ENCODE measurements at regions not wholly inside any gene's neighbourhood (a gene's known extent, or its start where the extent isn't known, plus 50 kb on each side); places are given as distances from the start of the nearest gene placed in this dataset.

DNA sequence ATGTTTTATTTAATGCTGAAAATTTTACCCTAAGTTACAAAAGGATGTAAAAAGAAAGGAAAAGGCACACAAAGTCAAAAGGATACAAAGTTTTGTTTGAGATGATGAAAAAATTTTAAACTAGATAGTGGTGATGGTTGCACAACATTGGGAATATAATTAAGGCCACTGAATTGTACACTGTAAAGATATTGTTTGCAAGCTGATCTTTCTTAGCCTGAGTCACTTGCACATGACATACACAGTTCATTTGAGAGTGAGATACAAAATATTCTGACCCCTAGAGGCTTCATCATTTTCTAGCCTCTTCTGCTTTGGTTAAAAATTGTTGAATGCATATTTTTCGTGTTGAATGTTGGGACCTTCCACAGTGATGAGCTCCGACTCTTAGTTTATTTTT, 462.6 kb downstream of the HDGFL1 start:
- no peak overlapping the region for H4K5ac ChIP-seq (ENCODE audit: insufficient read length, low read depth, low read length)
- H2BK5ac ChIP-seq (ENCODE audit: insufficient read length, low read length) = no peak overlapping the region
- no peaks in the 10 kb centered on the region for H3K23me2 ChIP-seq (ENCODE audit: insufficient read length, low read depth, low read length, poor library complexity, severe bottlenecking)
- H3K4me2 ChIP-seq (ENCODE audit: insufficient read depth, insufficient read length, low read length) = no peak overlapping the region
- H2BK20ac ChIP-seq (ENCODE audit: low read depth, low read length, poor library complexity, severe bottlenecking) = no peak overlapping the region
- H4K8ac ChIP-seq (replicated peaks; ENCODE audit: insufficient read length, low read depth, low read length) = no peak overlapping the region
- H3K4me1 Mint-ChIP-seq = peaks cover 11 to 14% of the 10 kb centered on the region in 2 experiments
- H3K27me3 ChIP-seq (ENCODE audit: insufficient read depth, low read length) = no peaks in the 10 kb centered on the region
- no peak overlapping the region for H3K18ac ChIP-seq (ENCODE audit: insufficient read length, low read depth, low read length)
- no peak for DNase-seq
- no peak overlapping the region for H3K9ac ChIP-seq (ENCODE audit: extremely low read depth, insufficient read length, low read length)
- H4K91ac ChIP-seq (ENCODE audit: insufficient read length, low read depth, low read length) = no peak overlapping the region
- H2BK120ac ChIP-seq (ENCODE audit: low read depth, low read length, poor library complexity, severe bottlenecking) = no peak overlapping the region
- no peak overlapping the region for H3K4me3 Mint-ChIP-seq
- no peak overlapping the region for H2AFZ ChIP-seq (ENCODE audit: low read length)
- H3K4ac ChIP-seq (ENCODE audit: low read depth, low read length) = no peak overlapping the region
- no peaks in the 10 kb centered on the region for H4K20me1 ChIP-seq (ENCODE audit: control insufficient read depth, insufficient read depth, insufficient read length)
- H3K14ac ChIP-seq (ENCODE audit: insufficient read depth, low read length) = no peak overlapping the region
- no peaks in the 10 kb centered on the region for H3K79me2 ChIP-seq (ENCODE audit: insufficient read depth, low read length)
- H3K27ac Mint-ChIP-seq = no peak overlapping the region
- no peaks in the 10 kb centered on the region for H3K27me3 Mint-ChIP-seq (ENCODE audit: low read depth)
- H3K9me3 Mint-ChIP-seq = no peaks in the 10 kb centered on the region; a peak in 1 of 5 replicates
- no peak overlapping the region for H3K23ac ChIP-seq (ENCODE audit: insufficient read length, low read depth, low read length)
- H3K56ac ChIP-seq (ENCODE audit: insufficient read length, low read depth, low read length) = no peak overlapping the region
- H3K27ac ChIP-seq (ENCODE audit: insufficient read length, low read depth, low read length) = no peak overlapping the region
- H3K4me1 ChIP-seq (ENCODE audit: insufficient read depth, low read length) = no peaks in the 10 kb centered on the region; the same call in 1 of the 2 replicates
- H3K9me3 ChIP-seq (ENCODE audit: control insufficient read depth, low read depth, low read length) = no peaks in the 10 kb centered on the region
- no peaks in the 10 kb centered on the region for H3K36me3 Mint-ChIP-seq (ENCODE audit: insufficient read depth in 1 of 3, low read depth in 3 of 3)
- no peak overlapping the region for H3T11ph ChIP-seq (ENCODE audit: low read length)
- no peak overlapping the region for H2BK15ac ChIP-seq (ENCODE audit: low read depth, low read length)
- no peaks in the 10 kb centered on the region for H3K79me1 ChIP-seq (ENCODE audit: insufficient read depth, low read depth, low read length, poor library complexity, severe bottlenecking)
- no peak overlapping the region for H2AK5ac ChIP-seq (ENCODE audit: insufficient read length, low read length)
- TF ChIP-seq, protein P1, sequence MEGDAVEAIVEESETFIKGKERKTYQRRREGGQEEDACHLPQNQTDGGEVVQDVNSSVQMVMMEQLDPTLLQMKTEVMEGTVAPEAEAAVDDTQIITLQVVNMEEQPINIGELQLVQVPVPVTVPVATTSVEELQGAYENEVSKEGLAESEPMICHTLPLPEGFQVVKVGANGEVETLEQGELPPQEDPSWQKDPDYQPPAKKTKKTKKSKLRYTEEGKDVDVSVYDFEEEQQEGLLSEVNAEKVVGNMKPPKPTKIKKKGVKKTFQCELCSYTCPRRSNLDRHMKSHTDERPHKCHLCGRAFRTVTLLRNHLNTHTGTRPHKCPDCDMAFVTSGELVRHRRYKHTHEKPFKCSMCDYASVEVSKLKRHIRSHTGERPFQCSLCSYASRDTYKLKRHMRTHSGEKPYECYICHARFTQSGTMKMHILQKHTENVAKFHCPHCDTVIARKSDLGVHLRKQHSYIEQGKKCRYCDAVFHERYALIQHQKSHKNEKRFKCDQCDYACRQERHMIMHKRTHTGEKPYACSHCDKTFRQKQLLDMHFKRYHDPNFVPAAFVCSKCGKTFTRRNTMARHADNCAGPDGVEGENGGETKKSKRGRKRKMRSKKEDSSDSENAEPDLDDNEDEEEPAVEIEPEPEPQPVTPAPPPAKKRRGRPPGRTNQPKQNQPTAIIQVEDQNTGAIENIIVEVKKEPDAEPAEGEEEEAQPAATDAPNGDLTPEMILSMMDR (conservative IDR thresholded peaks at IDR 0.05) = no peak
- WGBS (ENCODE audit: extremely low coverage, insufficient read length, low lambda C conversion rate) = no CpG with 5 or more reads among the region's 2 CpGs
- H2BK12ac ChIP-seq (ENCODE audit: insufficient read length, low read depth, low read length) = no peak overlapping the region
